Natural killer cell (primary cell): ENCODE measurements at regions not wholly inside any gene's neighbourhood (a gene's known extent, or its start where the extent isn't known, plus 50 kb on each side); places are given as distances from the start of the nearest gene placed in this dataset.

Experiments used
- ATAC-seq, 3 donors: fragments of 150-1000 bp in 2 of 3; fragments of 200-7000 bp in 1 of 3; cut with Tn5 transposase; 1 replicate in 1 of 3; 2 replicates in 2 of 3; pipeline ENCODE4 v1.10.0; 2021; ENCODE audit warnings: mild to moderate bottlenecking in 2 of 3, moderate library complexity in 2 of 3
- DNase-seq, 2 donors: peaks; one replicate each; pipeline versions ENCODE4 v3.0.0 to v3.0.0-alpha.2; 2013 to 2021; ENCODE audit warnings: mixed read lengths in 1 of 2
- H3K27ac ChIP-seq: one replicate; pipeline ENCODE4 v1.5.1; 2013; ENCODE audit warnings: mild to moderate bottlenecking, low read length
- H3K27me3 ChIP-seq: one replicate; pipeline ENCODE4 v1.6.1; 2013; ENCODE audit warnings: low read length; ENCODE audit not compliant: control insufficient read depth, insufficient read depth
- H3K36me3 ChIP-seq: one replicate; pipeline ENCODE4 v1.6.1; 2013; ENCODE audit warnings: low read length; ENCODE audit not compliant: control insufficient read depth, insufficient read depth
- H3K4me1 ChIP-seq: one replicate; pipeline ENCODE4 v1.6.1; 2013; ENCODE audit warnings: low read length; ENCODE audit not compliant: control insufficient read depth, insufficient read depth
- H3K4me3 ChIP-seq: one replicate; pipeline ENCODE4 v1.5.1; 2013; ENCODE audit warnings: low read length
- H3K9me3 ChIP-seq: one replicate; pipeline ENCODE4 v1.6.1; 2013; ENCODE audit warnings: low read length; ENCODE audit not compliant: control insufficient read depth, insufficient read depth
- H3K27ac Mint-ChIP-seq, 2 donors: one replicate each; pipeline ENCODE4 v1.8.0; 2022; ENCODE audit warnings: mild to moderate bottlenecking in 2 of 2, mixed read lengths in 2 of 2, moderate library complexity in 1 of 2
- H3K27me3 Mint-ChIP-seq, 2 donors: one replicate each; pipeline ENCODE4 v1.8.0; 2022; ENCODE audit warnings: low read depth in 2 of 2, mixed read lengths in 2 of 2
- H3K36me3 Mint-ChIP-seq: one replicate; pipeline ENCODE4 v1.8.0; 2022; ENCODE audit warnings: mixed read lengths
- H3K4me1 Mint-ChIP-seq, 2 donors: one replicate each; pipeline ENCODE4 v1.8.0; 2022; ENCODE audit warnings: mixed read lengths in 2 of 2
- H3K4me3 Mint-ChIP-seq: one replicate; pipeline ENCODE4 v1.8.0; 2022; ENCODE audit warnings: mild to moderate bottlenecking, moderate library complexity, mixed read lengths
- H3K9me3 Mint-ChIP-seq, 2 donors: one replicate each; pipeline ENCODE4 v1.8.0; 2022; ENCODE audit warnings: mixed read lengths in 2 of 2
- CTCF ChIP-seq: fragments of 200-600 bp; IDR thresholded peaks from one replicate; pipeline ENCODE4 v1.8.0; 2022; ENCODE audit warnings: antibody characterized with exemption
- WGBS: methylation state at CpG from one replicate; pipeline ENCODE4 v1.1.7; 2013; ENCODE audit warnings: missing lambda C conversion rate; ENCODE audit not compliant: insufficient coverage; 5-methylcytosine and 5-hydroxymethylcytosine counted together
- intact Hi-C: fragments of 100-400 bp; cut with micrococcal nuclease; formaldehyde crosslinking; loops from one replicate; pipeline ENCODE4 v1.14.2; 2022

DNA sequence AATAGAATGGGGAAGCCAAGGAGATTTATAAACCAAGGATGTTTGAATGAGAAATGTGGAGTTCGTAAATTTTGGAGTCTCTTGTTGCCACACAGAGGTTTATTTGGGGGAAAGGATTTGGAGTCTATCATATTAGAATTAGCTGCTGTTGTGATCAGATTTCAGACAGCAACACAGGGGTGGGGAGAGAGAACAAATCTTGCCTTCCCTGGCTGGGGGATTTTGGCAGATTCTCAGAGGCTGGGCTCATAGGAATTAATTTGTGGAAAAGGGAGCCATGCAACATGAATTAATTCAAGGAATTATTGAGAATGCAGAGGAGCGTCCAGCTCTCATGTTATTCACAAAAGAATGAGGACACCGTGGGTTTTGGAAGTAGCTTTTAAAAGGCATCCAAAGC lies 73.9 kb upstream of the PRMT8 start:
- Histone ChIP-seq H3K27me3 (no peaks in the 10 kb centered on the region), H3K4me1 (no peaks in the 10 kb centered on the region), H3K27ac (no peak overlapping the region), H3K36me3 (no peaks in the 10 kb centered on the region), H3K4me3 (no peak overlapping the region), H3K9me3 (no peaks in the 10 kb centered on the region)
- no peak for DNase-seq
- no peak overlapping the region for H3K4me3 Mint-ChIP-seq
- H3K36me3 Mint-ChIP-seq: no peaks in the 10 kb centered on the region
- no peak for TF ChIP-seq CTCF
- no peaks in the 10 kb centered on the region for H3K9me3 Mint-ChIP-seq
- H3K27ac Mint-ChIP-seq: no peak overlapping the region
- intact Hi-C loops: no loop called here
- WGBS: 68% methylated on average over 3 of the region's 3 CpGs
- no peaks in the 10 kb centered on the region for H3K4me1 Mint-ChIP-seq
- peaks cover 18 to 36% of the 10 kb centered on the region in 2 donors for H3K27me3 Mint-ChIP-seq
- ATAC-seq: no peak

DNA sequence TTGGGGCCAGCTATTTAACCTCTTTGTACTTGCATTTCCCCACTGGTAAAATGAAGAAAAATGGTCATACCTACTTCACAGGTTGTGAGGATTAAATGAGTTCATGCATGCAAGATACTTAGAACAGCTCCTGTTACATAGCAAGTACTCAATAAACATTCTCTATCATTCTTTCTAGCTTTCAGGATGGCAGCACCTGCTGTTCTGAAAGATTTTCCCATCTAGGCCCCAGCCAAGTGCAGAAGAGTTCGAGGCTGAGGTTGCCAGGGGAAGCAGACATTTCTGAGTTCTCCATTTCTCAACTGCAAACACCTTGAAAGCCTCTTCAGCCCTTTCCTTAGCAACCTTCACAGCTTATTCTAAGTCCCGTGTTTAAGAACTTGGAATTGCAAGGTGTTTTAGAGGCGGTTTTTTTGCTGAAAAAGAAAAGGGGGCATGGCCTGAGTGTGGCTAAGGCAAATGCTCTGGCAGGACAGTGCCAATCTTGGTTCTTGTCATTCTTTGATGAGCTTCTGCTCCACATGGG lies 73.0 kb upstream of the PRMT8 start:
- Mint-ChIP-seq H3K36me3 (no peaks in the 10 kb centered on the region), H3K4me3 (no peak overlapping the region), H3K9me3 (peaks cover 0 to 2% of the 10 kb centered on the region in 2 donors), H3K27me3 (peaks cover 20 to 42% of the 10 kb centered on the region in 2 donors), H3K27ac (no peak overlapping the region), H3K4me1 (no peaks in the 10 kb centered on the region)
- H3K4me1 ChIP-seq: no peaks in the 10 kb centered on the region
- no peak for TF ChIP-seq CTCF
- intact Hi-C loops: no loop called here
- 72% methylated on average over 3 of the region's 3 CpGs for WGBS
- no peak overlapping the region for H3K27ac ChIP-seq
- H3K9me3 ChIP-seq: no peaks in the 10 kb centered on the region
- no peak overlapping the region for H3K4me3 ChIP-seq
- no peak for ATAC-seq
- H3K36me3 ChIP-seq: no peaks in the 10 kb centered on the region
- H3K27me3 ChIP-seq: no peaks in the 10 kb centered on the region
- no peak for DNase-seq

GRCh38 chr12:3418609-3419390 lies 72.2 kb upstream of the PRMT8 start:
- DNase-seq: no peak
- no peak overlapping the region for H3K4me3 ChIP-seq
- Mint-ChIP-seq H3K36me3 (no peaks in the 10 kb centered on the region), H3K27ac (no peak overlapping the region), H3K4me1 (no peaks in the 10 kb centered on the region), H3K27me3 (peaks cover 20 to 36% of the 10 kb centered on the region in 2 donors), H3K9me3 (peaks cover 0 to 2% of the 10 kb centered on the region in 2 donors), H3K4me3 (no peak overlapping the region)
- no peaks in the 10 kb centered on the region for H3K36me3 ChIP-seq
- WGBS: 91% methylated on average over 10 of the region's 12 CpGs
- H3K9me3 ChIP-seq: no peaks in the 10 kb centered on the region
- no peak for TF ChIP-seq CTCF
- H3K4me1 ChIP-seq: no peaks in the 10 kb centered on the region
- no peaks in the 10 kb centered on the region for H3K27me3 ChIP-seq
- intact Hi-C loops: no loop called here
- ATAC-seq: no peak
- H3K27ac ChIP-seq: no peak overlapping the region
